ENCODE measurements at regions not wholly inside any gene's neighbourhood (a gene's known extent, or its start where the extent isn't known, plus 50 kb on each side); places are given as distances from the start of the nearest gene placed in this dataset.
"Not testable (repeated sequence)": the region's sequence is repeated elsewhere in the genome, so short reads cannot be mapped to it uniquely, and the experiment has no call there.

- Mint-ChIP-seq H3K9me3 (peaks cover 16% of the 10 kb centered on the region), H3K4me3 (no peak overlapping the region), H3K27ac (no peak overlapping the region), H3K36me3 (ENCODE audit: low read depth) (no peaks in the 10 kb centered on the region), H3K27me3 (no peaks in the 10 kb centered on the region), H3K4me1 (no peaks in the 10 kb centered on the region)
- ATAC-seq (replicated peaks) = no peak
These were observed 325.3 kb upstream of the LRRC4C start for GRCh38 chr11:41784513-41785335.

GRCh38 chr11:41786087-41786486 is 326.6 kb upstream of the LRRC4C start:
- Mint-ChIP-seq H3K27ac (no peak overlapping the region), H3K4me3 (no peak overlapping the region), H3K36me3 (ENCODE audit: low read depth) (no peaks in the 10 kb centered on the region), H3K4me1 (no peaks in the 10 kb centered on the region), H3K27me3 (no peaks in the 10 kb centered on the region), H3K9me3 (peaks cover 16% of the 10 kb centered on the region)
- no peak for ATAC-seq (replicated peaks)

GRCh38 chr11:41788177-41788576 is 328.7 kb upstream of the LRRC4C start:
- Mint-ChIP-seq H3K9me3 (peaks cover 19% of the 10 kb centered on the region), H3K27me3 (no peaks in the 10 kb centered on the region), H3K4me3 (no peak overlapping the region), H3K4me1 (no peaks in the 10 kb centered on the region), H3K36me3 (ENCODE audit: low read depth) (no peaks in the 10 kb centered on the region), H3K27ac (no peak overlapping the region)
- no peak for ATAC-seq (replicated peaks)

- no peak overlapping the region for H3K27ac Mint-ChIP-seq
- no peak for ATAC-seq (replicated peaks)
- no peaks in the 10 kb centered on the region for H3K4me1 Mint-ChIP-seq
- H3K27me3 Mint-ChIP-seq = no peaks in the 10 kb centered on the region
- no peak overlapping the region for H3K4me3 Mint-ChIP-seq
- no peaks in the 10 kb centered on the region for H3K36me3 Mint-ChIP-seq (ENCODE audit: low read depth)
- H3K9me3 Mint-ChIP-seq = peaks cover 16% of the 10 kb centered on the region
These were observed 329.9 kb upstream of the LRRC4C start for GRCh38 chr11:41789376-41789775.

GRCh38 chr11:41795004-41795403 is 335.6 kb upstream of the LRRC4C start:
- no peak overlapping the region for H3K4me3 Mint-ChIP-seq
- no peaks in the 10 kb centered on the region for H3K36me3 Mint-ChIP-seq (ENCODE audit: low read depth)
- peaks cover 4% of the 10 kb centered on the region for H3K9me3 Mint-ChIP-seq
- H3K27ac Mint-ChIP-seq = no peak overlapping the region
- H3K27me3 Mint-ChIP-seq = no peaks in the 10 kb centered on the region
- no peaks in the 10 kb centered on the region for H3K4me1 Mint-ChIP-seq
- no peak for ATAC-seq (replicated peaks)

GRCh38 chr11:41799754-41800153 is 340.3 kb upstream of the LRRC4C start:
- ATAC-seq (replicated peaks) = no peak
- Mint-ChIP-seq H3K36me3 (ENCODE audit: low read depth) (no peaks in the 10 kb centered on the region), H3K4me1 (no peaks in the 10 kb centered on the region), H3K27ac (no peak overlapping the region), H3K4me3 (no peak overlapping the region), H3K27me3 (no peaks in the 10 kb centered on the region), H3K9me3 (peaks cover 15% of the 10 kb centered on the region)

- Mint-ChIP-seq H3K4me1 (no peaks in the 10 kb centered on the region), H3K36me3 (ENCODE audit: low read depth) (no peaks in the 10 kb centered on the region), H3K27ac (no peak overlapping the region), H3K27me3 (no peaks in the 10 kb centered on the region), H3K4me3 (no peak overlapping the region), H3K9me3 (peaks cover 17% of the 10 kb centered on the region)
- ATAC-seq (replicated peaks) = no peak
These were observed 344.4 kb upstream of the LRRC4C start for GRCh38 chr11:41803895-41804294.

- Mint-ChIP-seq H3K27ac (no peak overlapping the region), H3K36me3 (ENCODE audit: low read depth) (no peaks in the 10 kb centered on the region), H3K4me1 (no peaks in the 10 kb centered on the region), H3K27me3 (no peaks in the 10 kb centered on the region), H3K4me3 (no peak overlapping the region), H3K9me3 (peaks cover 11% of the 10 kb centered on the region)
- ATAC-seq (replicated peaks) = no peak
These were observed 356.9 kb upstream of the LRRC4C start for GRCh38 chr11:41816396-41816795.

- ATAC-seq (replicated peaks); H3K27ac Mint-ChIP-seq; H3K9me3 Mint-ChIP-seq; H3K4me1 Mint-ChIP-seq; H3K4me3 Mint-ChIP-seq; H3K27me3 Mint-ChIP-seq; H3K36me3 Mint-ChIP-seq (ENCODE audit: low read depth): not testable (repeated sequence)
These were observed 364.8 kb upstream of the LRRC4C start for GRCh38 chr11:41824287-41824686.

GRCh38 chr11:41826085-41826484 is 366.6 kb upstream of the LRRC4C start:
- H3K4me3 Mint-ChIP-seq = no peak overlapping the region
- H3K36me3 Mint-ChIP-seq (ENCODE audit: low read depth) = no peaks in the 10 kb centered on the region
- no peaks in the 10 kb centered on the region for H3K27me3 Mint-ChIP-seq
- no peak overlapping the region for H3K27ac Mint-ChIP-seq
- ATAC-seq (replicated peaks) = no peak
- H3K9me3 Mint-ChIP-seq = peaks cover 14% of the 10 kb centered on the region
- no peaks in the 10 kb centered on the region for H3K4me1 Mint-ChIP-seq

GRCh38 chr11:41836431-41836830 is 377.0 kb upstream of the LRRC4C start:
- Mint-ChIP-seq H3K4me1 (no peaks in the 10 kb centered on the region), H3K27me3 (no peaks in the 10 kb centered on the region), H3K4me3 (no peak overlapping the region), H3K27ac (no peak overlapping the region), H3K9me3 (peaks cover 7% of the 10 kb centered on the region), H3K36me3 (ENCODE audit: low read depth) (no peaks in the 10 kb centered on the region)
- no peak for ATAC-seq (replicated peaks)

GRCh38 chr11:41842673-41843072 is 383.2 kb upstream of the LRRC4C start:
- Mint-ChIP-seq H3K27me3 (no peaks in the 10 kb centered on the region), H3K36me3 (ENCODE audit: low read depth) (no peaks in the 10 kb centered on the region), H3K27ac (no peak overlapping the region), H3K4me1 (no peaks in the 10 kb centered on the region), H3K9me3 (peaks cover 4% of the 10 kb centered on the region), H3K4me3 (no peak overlapping the region)
- ATAC-seq (replicated peaks) = no peak

GRCh38 chr11:41845066-41845465 is 385.6 kb upstream of the LRRC4C start:
- no peak overlapping the region for H3K4me3 Mint-ChIP-seq
- H3K4me1 Mint-ChIP-seq = no peaks in the 10 kb centered on the region
- no peaks in the 10 kb centered on the region for H3K36me3 Mint-ChIP-seq (ENCODE audit: low read depth)
- no peak overlapping the region for H3K27ac Mint-ChIP-seq
- H3K9me3 Mint-ChIP-seq = peaks cover 10% of the 10 kb centered on the region
- H3K27me3 Mint-ChIP-seq = no peaks in the 10 kb centered on the region
- ATAC-seq (replicated peaks) = no peak

GRCh38 chr11:41848349-41848748 is 388.9 kb upstream of the LRRC4C start:
- no peak for ATAC-seq (replicated peaks)
- H3K27ac Mint-ChIP-seq = no peak overlapping the region
- H3K36me3 Mint-ChIP-seq (ENCODE audit: low read depth) = no peaks in the 10 kb centered on the region
- no peaks in the 10 kb centered on the region for H3K27me3 Mint-ChIP-seq
- peaks cover 13% of the 10 kb centered on the region for H3K9me3 Mint-ChIP-seq
- no peak overlapping the region for H3K4me3 Mint-ChIP-seq
- H3K4me1 Mint-ChIP-seq = no peaks in the 10 kb centered on the region

GRCh38 chr11:41849250-41849649 is 389.8 kb upstream of the LRRC4C start:
- ATAC-seq (replicated peaks) = no peak
- Mint-ChIP-seq H3K9me3 (peaks cover 13% of the 10 kb centered on the region), H3K4me3 (no peak overlapping the region), H3K36me3 (ENCODE audit: low read depth) (no peaks in the 10 kb centered on the region), H3K27me3 (no peaks in the 10 kb centered on the region), H3K27ac (no peak overlapping the region), H3K4me1 (no peaks in the 10 kb centered on the region)

- no peak overlapping the region for H3K27ac Mint-ChIP-seq
- H3K9me3 Mint-ChIP-seq = peaks cover 22% of the 10 kb centered on the region
- H3K4me1 Mint-ChIP-seq = no peaks in the 10 kb centered on the region
- H3K36me3 Mint-ChIP-seq (ENCODE audit: low read depth) = no peaks in the 10 kb centered on the region
- no peak overlapping the region for H3K4me3 Mint-ChIP-seq
- no peak for ATAC-seq (replicated peaks)
- H3K27me3 Mint-ChIP-seq = no peaks in the 10 kb centered on the region
These were observed 392.3 kb upstream of the LRRC4C start for GRCh38 chr11:41851743-41852142.

All from activated T-helper 17 cell treated with anti-CD3 and anti-CD28 coated beads, Interleukin-2, amount 50 U/mL, for 72 hours (primary cell).